Astrocyte (in vitro differentiated cells and primary cell): ENCODE measurements at regions not wholly inside any gene's neighbourhood (a gene's known extent, or its start where the extent isn't known, plus 50 kb on each side); places are given as distances from the start of the nearest gene placed in this dataset.

ENCODE experiments used
- DNase-seq: peaks from one replicate; pipeline ENCODE4 v3.0.0-alpha.2; 2010; ENCODE audit warnings: low read depth
- FAIRE-seq: peaks from 2 replicates; lab custom pipeline; 2011; peaks lifted over from hg19 to GRCh38; lab: Jason Lieb, UNC
- H2AFZ ChIP-seq: 2 replicates; pipeline ENCODE4 v1.6.0; 2012; ENCODE audit warnings: low read depth, low read length, inconsistent platforms
- H3K27ac ChIP-seq: 2 replicates; pipeline ENCODE4 v1.5.1; 2011; ENCODE audit warnings: low read depth, low read length, inconsistent platforms
- H3K27me3 ChIP-seq: 2 replicates; pipeline ENCODE4 v1.6.0; 2011; ENCODE audit warnings: low read length, inconsistent platforms; ENCODE audit not compliant: insufficient read depth
- H3K36me3 ChIP-seq: 2 replicates; pipeline ENCODE4 v1.5.1; 2011; ENCODE audit warnings: low read length, inconsistent platforms; ENCODE audit not compliant: insufficient read depth
- H3K4me1 ChIP-seq: 2 replicates; pipeline ENCODE4 v1.5.1; 2011; ENCODE audit warnings: low read length, inconsistent platforms; ENCODE audit not compliant: insufficient read depth
- H3K4me2 ChIP-seq: 2 replicates; pipeline ENCODE4 v1.6.0; 2012; ENCODE audit warnings: low read length, inconsistent platforms
- H3K4me3 ChIP-seq: 2 replicates; pipeline ENCODE4 v1.5.1; 2011; ENCODE audit warnings: low read depth, mild to moderate bottlenecking, low read length, inconsistent platforms; ENCODE audit not compliant: insufficient read depth
- H3K79me2 ChIP-seq: 2 replicates; pipeline ENCODE4 v1.6.0; 2012; ENCODE audit warnings: mild to moderate bottlenecking, low read length, inconsistent platforms; ENCODE audit not compliant: insufficient read depth
- H3K9ac ChIP-seq: 2 replicates; pipeline ENCODE4 v1.6.0; 2012; ENCODE audit warnings: mild to moderate bottlenecking, low read length, inconsistent platforms
- H3K9me3 ChIP-seq: 2 replicates; pipeline ENCODE4 v1.5.1; 2012; ENCODE audit warnings: low read depth, mild to moderate bottlenecking, low read length, inconsistent platforms; ENCODE audit not compliant: insufficient read depth
- H4K20me1 ChIP-seq: 2 replicates; pipeline ENCODE4 v1.6.0; 2012; ENCODE audit warnings: low read length, inconsistent platforms; ENCODE audit not compliant: insufficient read depth
- H3K27ac Mint-ChIP-seq: one replicate; pipeline ENCODE4 v1.8.0; 2021; ENCODE audit warnings: mild to moderate bottlenecking, mixed read lengths; ENCODE audit not compliant: unreplicated experiment
- H3K27me3 Mint-ChIP-seq: one replicate; pipeline ENCODE4 v1.8.0; 2021; ENCODE audit warnings: low read depth, mixed read lengths; ENCODE audit not compliant: unreplicated experiment
- H3K36me3 Mint-ChIP-seq: one replicate; pipeline ENCODE4 v1.8.0; 2021; ENCODE audit warnings: low read depth, mixed read lengths; ENCODE audit not compliant: unreplicated experiment
- H3K4me1 Mint-ChIP-seq: one replicate; pipeline ENCODE4 v1.8.0; 2021; ENCODE audit warnings: low read depth, mixed read lengths; ENCODE audit not compliant: unreplicated experiment
- H3K4me3 Mint-ChIP-seq: one replicate; pipeline ENCODE4 v1.8.0; 2021; ENCODE audit warnings: mild to moderate bottlenecking, moderate library complexity, mixed read lengths; ENCODE audit not compliant: unreplicated experiment
- H3K9me3 Mint-ChIP-seq: one replicate; pipeline ENCODE4 v1.8.0; 2021; ENCODE audit warnings: mild to moderate bottlenecking, mixed read lengths; ENCODE audit not compliant: unreplicated experiment
- CTCF ChIP-seq: IDR thresholded peaks from 2 replicates; pipeline ENCODE4 v1.5.1; 2011; ENCODE audit warnings: low read depth, mild to moderate bottlenecking, inconsistent platforms, low read length, moderate library complexity; ENCODE audit not compliant: insufficient read depth
- EZH2 ChIP-seq: IDR thresholded peaks from 2 replicates; pipeline ENCODE4 v1.6.1; 2012; ENCODE audit warnings: mild to moderate bottlenecking, low read length, inconsistent platforms; ENCODE audit not compliant: insufficient read depth

DNA sequence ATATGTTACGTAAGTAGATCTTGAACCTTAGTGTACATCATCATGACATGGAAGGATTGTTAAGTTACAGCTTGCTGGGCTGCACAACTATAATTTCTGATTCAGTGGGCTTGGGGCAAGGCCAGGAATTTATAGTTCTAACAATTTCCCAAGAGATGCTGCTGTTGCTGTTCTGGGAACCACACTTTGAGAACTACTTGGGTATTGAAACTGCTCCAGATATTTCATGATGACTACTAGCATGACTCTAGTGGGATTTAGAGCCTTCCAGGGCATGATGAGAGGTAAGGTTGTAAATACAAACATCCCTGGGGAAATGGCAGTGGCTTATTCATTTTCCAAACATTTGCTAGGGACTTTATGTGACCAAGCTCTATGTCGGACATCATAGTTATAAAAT, 904.8 kb upstream of the SEL1L start:
- H3K36me3 Mint-ChIP-seq, result no peaks in the 10 kb centered on the region
- DNase-seq (no peak), FAIRE-seq (no peak)
- no peaks in the 10 kb centered on the region for H3K36me3 ChIP-seq
- H4K20me1 ChIP-seq, result no peaks in the 10 kb centered on the region
- H3K4me3 ChIP-seq, result no peak overlapping the region
- no peak overlapping the region for H3K27ac ChIP-seq
- no peak for TF ChIP-seq EZH2
- no peak for TF ChIP-seq CTCF
- H3K9me3 ChIP-seq, result peaks cover 3% of the 10 kb centered on the region
- H3K79me2 ChIP-seq, result no peaks in the 10 kb centered on the region
- H3K27ac Mint-ChIP-seq, result no peak overlapping the region
- H3K4me3 Mint-ChIP-seq, result no peak overlapping the region
- no peak overlapping the region for H3K9ac ChIP-seq
- no peaks in the 10 kb centered on the region for H3K9me3 Mint-ChIP-seq
- H3K4me2 ChIP-seq, result no peak overlapping the region
- H3K27me3 Mint-ChIP-seq, result no peaks in the 10 kb centered on the region
- no peaks in the 10 kb centered on the region for H3K27me3 ChIP-seq
- no peaks in the 10 kb centered on the region for H3K4me1 ChIP-seq
- H3K4me1 Mint-ChIP-seq, result no peaks in the 10 kb centered on the region
- H2AFZ ChIP-seq, result no peak overlapping the region

DNA sequence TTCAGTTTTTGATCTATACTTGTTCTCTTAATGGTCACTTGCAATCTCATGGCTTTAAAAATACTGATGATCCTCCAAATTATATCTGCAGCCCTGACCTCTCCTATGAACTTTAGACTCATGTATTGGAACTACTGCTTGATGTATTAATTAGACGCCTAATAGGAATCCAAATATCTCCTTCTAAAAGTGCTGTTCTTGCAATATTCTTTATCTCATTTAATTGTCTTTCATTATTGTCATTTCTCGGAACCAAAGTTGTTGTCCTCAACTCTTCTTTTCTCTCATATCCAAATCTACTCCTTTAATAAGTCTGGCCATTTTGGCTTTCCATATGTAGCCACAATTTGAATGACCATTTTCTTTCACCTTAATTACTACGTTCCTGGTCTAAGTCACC, 907.6 kb upstream of the SEL1L start:
- H3K4me1 Mint-ChIP-seq, result no peaks in the 10 kb centered on the region
- Histone ChIP-seq H3K27ac (no peak overlapping the region), H3K9ac (no peak overlapping the region), H3K36me3 (no peaks in the 10 kb centered on the region), H3K27me3 (no peaks in the 10 kb centered on the region), H3K9me3 (peaks cover 3% of the 10 kb centered on the region), H3K79me2 (no peaks in the 10 kb centered on the region), H4K20me1 (no peaks in the 10 kb centered on the region), H3K4me2 (no peak overlapping the region), H3K4me3 (no peak overlapping the region), H3K4me1 (no peaks in the 10 kb centered on the region), H2AFZ (no peak overlapping the region)
- H3K36me3 Mint-ChIP-seq, result no peaks in the 10 kb centered on the region
- FAIRE-seq (no peak), DNase-seq (no peak)
- H3K27ac Mint-ChIP-seq, result no peak overlapping the region
- H3K9me3 Mint-ChIP-seq, result no peaks in the 10 kb centered on the region
- no peaks in the 10 kb centered on the region for H3K27me3 Mint-ChIP-seq
- TF ChIP-seq CTCF (no peak), EZH2 (no peak)
- no peak overlapping the region for H3K4me3 Mint-ChIP-seq

- H2AFZ ChIP-seq, result no peak overlapping the region
- H3K4me2 ChIP-seq, result no peak overlapping the region
- no peak overlapping the region for H3K9ac ChIP-seq
- no peaks in the 10 kb centered on the region for H3K9me3 ChIP-seq
- H3K4me1 ChIP-seq, result no peaks in the 10 kb centered on the region
- no peak overlapping the region for H3K4me3 ChIP-seq
- no peaks in the 10 kb centered on the region for H3K79me2 ChIP-seq
- no peaks in the 10 kb centered on the region for H3K36me3 Mint-ChIP-seq
- no peaks in the 10 kb centered on the region for H3K4me1 Mint-ChIP-seq
- FAIRE-seq (no peak), DNase-seq (no peak)
- H3K27ac Mint-ChIP-seq, result no peak overlapping the region
- no peak for TF ChIP-seq EZH2
- no peaks in the 10 kb centered on the region for H3K36me3 ChIP-seq
- H3K27ac ChIP-seq, result no peak overlapping the region
- no peak overlapping the region for H3K4me3 Mint-ChIP-seq
- H3K27me3 Mint-ChIP-seq, result no peaks in the 10 kb centered on the region
- H4K20me1 ChIP-seq, result no peaks in the 10 kb centered on the region
- H3K9me3 Mint-ChIP-seq, result peaks cover 2% of the 10 kb centered on the region
- H3K27me3 ChIP-seq, result no peaks in the 10 kb centered on the region
Observed at GRCh38 chr14:82445810-82446570, 912.3 kb upstream of the SEL1L start.
